HEK293 (cell line): ENCODE measurements at regions not wholly inside any gene's neighbourhood (a gene's known extent, or its start where the extent isn't known, plus 50 kb on each side); places are given as distances from the start of the nearest gene placed in this dataset.

Source experiments
- CTCF ChIA-PET: fragments of 350-600 bp; formaldehyde crosslinking; extraction: SDS; loops from one replicate; lab custom pipeline; 2021; ENCODE audit warnings: antibody characterized with exemption; lab: Yijun Ruan, JAX
- POLR2A ChIA-PET: fragments of 300-600 bp; formaldehyde crosslinking; extraction: SDS; loops from one replicate; lab custom pipeline; 2020; ENCODE audit warnings: antibody characterized with exemption, inconsistent platforms; lab: Yijun Ruan, JAX
- H3K27ac ChIP-seq: fragments of 200-500 bp; sonication (Bioruptor generic); 2 replicates; pipeline ENCODE4 v1.5.1; 2014; ENCODE audit warnings: low read depth, low read length, control low read depth, inconsistent platforms; ENCODE audit errors: extremely low read depth
- H3K36me3 ChIP-seq, 2 experiments: fragments of 200-500 bp in 1 of 2; sonication (Bioruptor generic) in 1 of 2; 1 replicate in 1 of 2; 2 replicates in 1 of 2; pipeline ENCODE4 v1.5.1; 2014 to 2017; ENCODE audit warnings: inconsistent platforms in 2 of 2, low read length in 2 of 2; ENCODE audit not compliant: control insufficient read depth in 2 of 2, insufficient read depth in 1 of 2
- H3K4me1 ChIP-seq: fragments of 200-500 bp; sonication (Bioruptor generic); 2 replicates; pipeline ENCODE4 v1.5.1; 2014; ENCODE audit warnings: mild to moderate bottlenecking, low read length, inconsistent platforms; ENCODE audit not compliant: control insufficient read depth, insufficient read depth
- H3K4me3 ChIP-seq: 2 replicates; pipeline ENCODE4 v1.5.1; 2011; ENCODE audit warnings: low read depth, mild to moderate bottlenecking, control low read depth, low read length, moderate library complexity
- H3K9me3 ChIP-seq: fragments of 200-500 bp; sonication (Bioruptor generic); 2 replicates; pipeline ENCODE4 v1.5.1; 2014; ENCODE audit warnings: low read depth, low read length, inconsistent platforms; ENCODE audit not compliant: control insufficient read depth, insufficient read depth
- BCL11A ChIP-seq: fragments of 450-650 bp; formaldehyde crosslinking; IDR thresholded peaks from 2 replicates; pipeline ENCODE4 v1.5.1; 2016; ENCODE audit warnings: low read depth, missing biosample characterization, missing genetic modification characterization
- GLI4 ChIP-seq: fragments of 450-650 bp; formaldehyde crosslinking; IDR thresholded peaks from 2 replicates; pipeline ENCODE4 v1.5.1; 2016; ENCODE audit warnings: missing biosample characterization, missing genetic modification characterization
- GLIS2 ChIP-seq: fragments of 450-650 bp; formaldehyde crosslinking; IDR thresholded peaks from 2 replicates; pipeline ENCODE4 v1.5.1; 2016; ENCODE audit warnings: missing biosample characterization, missing genetic modification characterization
- KLF16 ChIP-seq: fragments of 450-650 bp; formaldehyde crosslinking; IDR thresholded peaks from 2 replicates; pipeline ENCODE4 v1.5.1; 2017; ENCODE audit warnings: missing biosample characterization, missing genetic modification characterization
- OSR2 ChIP-seq: fragments of 450-650 bp; formaldehyde crosslinking; IDR thresholded peaks from 2 replicates; pipeline ENCODE4 v1.5.1; 2016; ENCODE audit warnings: missing biosample characterization, missing genetic modification characterization
- PRDM2 ChIP-seq: fragments of 450-650 bp; formaldehyde crosslinking; IDR thresholded peaks from 2 replicates; pipeline ENCODE4 v1.5.1; 2016; ENCODE audit warnings: missing biosample characterization, missing genetic modification characterization, borderline replicate concordance
- REPIN1 ChIP-seq: fragments of 450-650 bp; formaldehyde crosslinking; IDR thresholded peaks from 2 replicates; pipeline ENCODE4 v1.5.1; 2017; ENCODE audit warnings: missing biosample characterization, missing genetic modification characterization, low read depth
- SCRT1 ChIP-seq: fragments of 450-650 bp; formaldehyde crosslinking; IDR thresholded peaks from 2 replicates; pipeline ENCODE4 v1.5.1; 2016; ENCODE audit warnings: missing biosample characterization, missing genetic modification characterization, borderline replicate concordance
- SP3 ChIP-seq: fragments of 450-650 bp; formaldehyde crosslinking; IDR thresholded peaks from 2 replicates; pipeline ENCODE4 v1.5.1; 2016; ENCODE audit warnings: missing biosample characterization, missing genetic modification characterization
- YY1 ChIP-seq: fragments of 450-650 bp; formaldehyde crosslinking; IDR thresholded peaks from 2 replicates; pipeline ENCODE4 v1.5.1; 2018; ENCODE audit warnings: missing biosample characterization, missing genetic modification characterization
- ZBTB1 ChIP-seq: fragments of 450-650 bp; formaldehyde crosslinking; IDR thresholded peaks from 2 replicates; pipeline ENCODE4 v1.5.1; 2016; ENCODE audit warnings: missing biosample characterization, missing genetic modification characterization
- ZBTB21 ChIP-seq: fragments of 450-650 bp; formaldehyde crosslinking; IDR thresholded peaks from 2 replicates; pipeline ENCODE4 v1.5.1; 2017; ENCODE audit warnings: missing biosample characterization, missing genetic modification characterization
- ZBTB7A ChIP-seq: fragments of 450-650 bp; formaldehyde crosslinking; IDR thresholded peaks from 2 replicates; pipeline ENCODE4 v1.5.1; 2016; ENCODE audit warnings: low read depth, missing biosample characterization, missing genetic modification characterization
- ZFP69B ChIP-seq: fragments of 450-650 bp; formaldehyde crosslinking; IDR thresholded peaks from 2 replicates; pipeline ENCODE4 v1.5.1; 2016; ENCODE audit warnings: missing biosample characterization, missing genetic modification characterization
- ZNF132 ChIP-seq: fragments of 450-650 bp; formaldehyde crosslinking; IDR thresholded peaks from 2 replicates; pipeline ENCODE4 v1.5.1; 2017; ENCODE audit warnings: missing biosample characterization, missing genetic modification characterization, borderline replicate concordance
- ZNF138 ChIP-seq: fragments of 450-650 bp; formaldehyde crosslinking; IDR thresholded peaks from 2 replicates; pipeline ENCODE4 v1.5.1; 2016; ENCODE audit warnings: missing biosample characterization, missing genetic modification characterization, borderline replicate concordance
- ZNF157 ChIP-seq: fragments of 450-650 bp; formaldehyde crosslinking; IDR thresholded peaks from 2 replicates; pipeline ENCODE4 v1.5.1; 2016; ENCODE audit warnings: missing biosample characterization, missing genetic modification characterization
- ZNF175 ChIP-seq: fragments of 450-650 bp; formaldehyde crosslinking; IDR thresholded peaks from 2 replicates; pipeline ENCODE4 v1.5.1; 2016; ENCODE audit warnings: missing biosample characterization, missing genetic modification characterization
- ZNF2 ChIP-seq: fragments of 450-650 bp; formaldehyde crosslinking; IDR thresholded peaks from 2 replicates; pipeline ENCODE4 v1.5.1; 2016; ENCODE audit warnings: missing biosample characterization, missing genetic modification characterization
- ZNF324 ChIP-seq: fragments of 450-650 bp; formaldehyde crosslinking; IDR thresholded peaks from 2 replicates; pipeline ENCODE4 v1.5.1; 2016; ENCODE audit warnings: missing biosample characterization, missing genetic modification characterization
- ZNF423 ChIP-seq: fragments of 450-650 bp; formaldehyde crosslinking; IDR thresholded peaks from 2 replicates; pipeline ENCODE4 v1.5.1; 2016; ENCODE audit warnings: missing biosample characterization, missing genetic modification characterization
- ZNF501 ChIP-seq: fragments of 450-650 bp; formaldehyde crosslinking; IDR thresholded peaks from 2 replicates; pipeline ENCODE4 v1.5.1; 2016; ENCODE audit warnings: missing biosample characterization, missing genetic modification characterization
- ZNF513 ChIP-seq: fragments of 450-650 bp; IDR thresholded peaks from 2 replicates; pipeline ENCODE4 v1.5.1; 2018; ENCODE audit warnings: missing biosample characterization, missing genetic modification characterization
- ZNF548 ChIP-seq: fragments of 450-650 bp; formaldehyde crosslinking; IDR thresholded peaks from 2 replicates; pipeline ENCODE4 v1.5.1; 2016; ENCODE audit warnings: missing biosample characterization, missing genetic modification characterization
- ZNF639 ChIP-seq: fragments of 450-650 bp; formaldehyde crosslinking; IDR thresholded peaks from 2 replicates; pipeline ENCODE4 v1.5.1; 2016; ENCODE audit warnings: missing biosample characterization, missing genetic modification characterization
- ZNF664 ChIP-seq: fragments of 450-650 bp; formaldehyde crosslinking; IDR thresholded peaks from 2 replicates; pipeline ENCODE4 v1.5.1; 2016; ENCODE audit warnings: missing biosample characterization, missing genetic modification characterization
- ZNF785 ChIP-seq: fragments of 450-650 bp; formaldehyde crosslinking; IDR thresholded peaks from 2 replicates; pipeline ENCODE4 v1.5.1; 2016; ENCODE audit warnings: missing biosample characterization, missing genetic modification characterization
- ZNF843 ChIP-seq: fragments of 450-650 bp; formaldehyde crosslinking; IDR thresholded peaks from 2 replicates; pipeline ENCODE4 v1.5.1; 2016; ENCODE audit warnings: missing biosample characterization, missing genetic modification characterization

- TF ChIP-seq ZBTB21 (tag by site-specific recombination), result no peak
- TF ChIP-seq, all 188 proteins: peak for 0
These were observed 380.1 kb downstream of the IRX2 start (continued) for GRCh38 chr5:2371419-2371710.

- Histone ChIP-seq H3K36me3 (no peaks in the 10 kb centered on the region), H3K4me3 (no peak overlapping the region), H3K4me1 (no peaks in the 10 kb centered on the region), H3K27ac (no peak overlapping the region), H3K9me3 (no peaks in the 10 kb centered on the region)
- no peak for TF ChIP-seq ZNF175 (tag by site-specific recombination)
- TF ChIP-seq ZFP69B (tag by site-specific recombination), result no peak
- no peak for TF ChIP-seq ZNF157 (tag by site-specific recombination)
- no peak for TF ChIP-seq ZNF423 (tag by site-specific recombination)
- no peak for TF ChIP-seq GLIS2
- no peak for TF ChIP-seq BCL11A
- no peak for TF ChIP-seq SP3 (tag by site-specific recombination)
- no peak for TF ChIP-seq KLF16 (tag by site-specific recombination)
- TF ChIP-seq ZNF513, result no peak
- no peak for TF ChIP-seq ZNF132 (tag by site-specific recombination)
- TF ChIP-seq REPIN1 (tag by site-specific recombination), result no peak
- TF ChIP-seq ZNF843, result no peak
- TF ChIP-seq ZBTB7A (tag by site-specific recombination), result no peak
- TF ChIP-seq YY1 (tag by site-specific recombination), result no peak
- no peak for TF ChIP-seq SCRT1
- no peak for TF ChIP-seq OSR2 (tag by site-specific recombination)
- no peak for TF ChIP-seq ZNF324 (tag by site-specific recombination)
- CTCF ChIA-PET, result no interaction called here
- POLR2A ChIA-PET, result no interaction called here
These were observed 380.7 kb downstream of the IRX2 start for GRCh38 chr5:2370626-2371418.

DNA sequence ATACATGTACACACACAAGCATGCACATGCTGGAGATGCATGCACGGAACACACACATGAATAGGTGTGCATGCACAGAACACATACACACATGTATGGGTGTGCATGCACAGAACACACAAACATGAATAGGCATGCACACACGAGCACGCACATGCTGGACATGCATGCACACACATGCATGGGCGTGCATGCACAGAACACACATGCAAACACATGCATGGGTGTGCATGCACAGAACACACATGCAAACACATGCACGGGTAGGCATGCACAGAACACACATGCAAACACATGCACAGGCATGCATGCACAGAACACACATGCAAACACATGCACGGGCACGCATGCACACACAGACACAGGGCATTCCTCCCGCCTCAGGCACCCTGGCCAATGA lies 382.3 kb downstream of the IRX2 start:
- H3K4me3 ChIP-seq, result no peak overlapping the region
- no peaks in the 10 kb centered on the region for H3K36me3 ChIP-seq
- H3K27ac ChIP-seq, result no peak overlapping the region
- TF ChIP-seq ZNF501 (no peak), PRDM2 (tag by site-specific recombination) (no peak), ZNF785 (no peak), REPIN1 (tag by site-specific recombination) (no peak), ZBTB21 (tag by site-specific recombination) (no peak), ZNF2 (no peak), ZNF138 (tag by site-specific recombination) (no peak), ZNF548 (tag by site-specific recombination) (no peak), ZNF639 (tag by site-specific recombination) (no peak), ZBTB1 (no peak), ZNF664 (tag by site-specific recombination) (no peak), GLI4 (tag by site-specific recombination) (no peak)
- POLR2A ChIA-PET, result no interaction called here
- H3K9me3 ChIP-seq, result no peaks in the 10 kb centered on the region
- H3K4me1 ChIP-seq, result no peaks in the 10 kb centered on the region
- CTCF ChIA-PET, result no interaction called here
